ENCODE measurements at regions not wholly inside any gene's neighbourhood (a gene's known extent, or its start where the extent isn't known, plus 50 kb on each side); places are given as distances from the start of the nearest gene placed in this dataset.

DNA sequence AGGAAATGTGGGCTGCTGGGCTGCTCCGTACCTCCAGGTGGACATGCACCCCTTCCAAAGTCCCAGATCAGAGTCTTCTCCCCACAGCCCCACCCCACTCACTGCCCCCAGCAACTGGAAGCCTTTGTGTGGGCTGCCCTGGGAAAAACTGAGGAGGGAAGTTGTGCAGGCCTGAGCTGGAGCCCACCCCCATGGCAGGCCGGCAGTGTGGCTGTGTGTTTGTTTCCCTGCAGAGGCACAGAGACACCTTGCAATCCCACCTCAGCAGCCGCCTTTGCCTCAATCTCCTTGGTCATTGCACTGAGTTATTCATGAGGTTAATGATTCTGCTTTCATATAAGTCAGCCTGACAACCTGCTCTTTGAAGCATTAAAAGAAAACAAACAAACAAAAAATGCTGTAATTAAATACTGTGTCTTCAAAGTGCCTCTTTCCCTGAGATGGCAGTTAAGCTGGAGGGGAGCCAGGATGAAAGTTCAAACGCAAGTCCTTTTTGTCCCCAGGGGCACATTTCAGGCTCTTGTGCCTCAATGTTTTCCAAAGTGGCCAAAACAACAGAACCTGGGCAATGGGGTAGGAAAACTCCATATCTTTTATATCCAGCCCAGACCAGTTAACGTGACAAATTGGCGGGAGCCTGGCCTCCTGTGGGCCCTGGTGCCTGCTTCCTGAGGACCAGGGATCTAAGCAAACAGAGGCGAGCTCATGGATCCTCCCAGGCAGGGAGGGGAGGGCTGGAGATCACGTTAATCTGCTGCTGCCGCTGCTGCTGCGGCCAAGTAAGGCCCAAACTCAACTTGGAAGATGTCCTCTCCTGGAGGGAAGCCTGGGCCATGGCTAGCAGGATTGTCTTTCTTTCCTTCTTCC lies 51.9 kb upstream of the TSPAN11 start:
- no peaks in the 10 kb centered on the region for H3K27me3 ChIP-seq
- no peaks in the 10 kb centered on the region for H3K4me1 ChIP-seq
- ATAC-seq = no peak
- TF ChIP-seq CTCF (IDR thresholded peaks at IDR 0.05) = no peak
- no peaks in the 10 kb centered on the region for H3K36me3 ChIP-seq
- no peaks in the 10 kb centered on the region for H3K9me3 ChIP-seq
- no peak overlapping the region for H3K27ac ChIP-seq
- intact Hi-C loops (cut with DNase I) = no loop called here
- no peak overlapping the region for H3K4me3 ChIP-seq
- no peak for DNase-seq

GRCh38 chr12:30870491-30871265 lies 55.9 kb upstream of the TSPAN11 start:
- TF ChIP-seq CTCF (IDR thresholded peaks at IDR 0.05) = no peak
- intact Hi-C loops (cut with DNase I) = no loop called here
- Histone ChIP-seq H3K4me1 (no peaks in the 10 kb centered on the region), H3K27ac (no peak overlapping the region), H3K36me3 (no peaks in the 10 kb centered on the region), H3K27me3 (no peaks in the 10 kb centered on the region), H3K4me3 (no peak overlapping the region), H3K9me3 (no peaks in the 10 kb centered on the region)
- ATAC-seq (no peak), DNase-seq (no peak)

- no peak for TF ChIP-seq CTCF (IDR thresholded peaks at IDR 0.05)
- H3K4me1 ChIP-seq = no peaks in the 10 kb centered on the region
- H3K36me3 ChIP-seq = no peaks in the 10 kb centered on the region
- H3K27ac ChIP-seq = no peak overlapping the region
- H3K27me3 ChIP-seq = no peaks in the 10 kb centered on the region
- DNase-seq (no peak), ATAC-seq (no peak)
- H3K4me3 ChIP-seq = no peak overlapping the region
- intact Hi-C loops (cut with DNase I) = no loop called here
- no peaks in the 10 kb centered on the region for H3K9me3 ChIP-seq
These were observed 59.1 kb upstream of the TSPAN11 start for GRCh38 chr12:30867415-30867814.

DNA sequence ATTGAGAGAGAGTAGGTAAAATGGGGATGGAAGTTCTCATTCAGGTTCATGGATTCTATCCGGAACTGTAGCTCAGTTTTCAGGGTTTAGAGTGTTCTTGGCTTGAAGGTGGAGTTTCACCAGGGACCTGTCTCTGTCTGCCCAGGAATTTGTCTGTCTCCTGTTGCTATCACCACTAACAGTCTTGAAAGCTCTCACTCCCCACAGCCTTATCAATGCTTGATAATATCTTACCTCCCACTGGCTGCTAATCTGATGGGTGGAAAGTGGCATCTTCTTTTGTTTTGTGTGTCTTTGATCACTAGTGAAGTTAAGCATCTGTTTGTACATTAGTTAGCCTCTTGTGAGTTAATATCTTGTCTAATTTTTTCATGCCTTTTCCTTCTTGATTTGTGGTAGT lies 60.3 kb upstream of the TSPAN11 start:
- intact Hi-C loops (cut with DNase I) = no loop called here
- Histone ChIP-seq H3K27ac (no peak overlapping the region), H3K36me3 (no peaks in the 10 kb centered on the region), H3K9me3 (no peaks in the 10 kb centered on the region), H3K4me3 (no peak overlapping the region), H3K4me1 (no peaks in the 10 kb centered on the region), H3K27me3 (no peaks in the 10 kb centered on the region)
- TF ChIP-seq CTCF (IDR thresholded peaks at IDR 0.05) = no peak
- DNase-seq (no peak), ATAC-seq (no peak)

DNA sequence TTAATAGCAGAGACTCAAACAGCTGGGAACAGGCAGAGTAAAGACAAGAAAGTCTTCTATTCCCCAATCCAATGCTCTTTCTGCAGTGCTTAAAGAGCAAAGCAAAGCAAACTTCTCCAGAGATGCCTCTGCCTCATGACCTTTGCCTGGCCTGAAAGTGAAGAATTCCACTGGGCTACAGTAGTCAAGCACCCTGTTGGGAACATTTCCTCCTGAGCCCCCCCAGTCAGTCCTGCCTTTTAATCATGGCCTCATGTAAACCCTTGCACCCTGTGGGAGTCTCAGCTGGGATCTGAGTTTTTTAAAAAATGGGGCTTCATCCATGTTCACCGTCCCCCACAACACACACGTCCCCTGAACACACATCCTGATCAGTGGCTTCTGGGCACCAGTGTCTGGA lies 62.7 kb upstream of the TSPAN11 start:
- no peaks in the 10 kb centered on the region for H3K36me3 ChIP-seq
- intact Hi-C loops (cut with DNase I) = no loop called here
- no peak for ATAC-seq
- H3K27ac ChIP-seq = no peak overlapping the region
- H3K9me3 ChIP-seq = no peaks in the 10 kb centered on the region
- H3K27me3 ChIP-seq = no peaks in the 10 kb centered on the region
- no peaks in the 10 kb centered on the region for H3K4me1 ChIP-seq
- TF ChIP-seq CTCF (IDR thresholded peaks at IDR 0.05) = no peak
- DNase-seq = no peak
- no peak overlapping the region for H3K4me3 ChIP-seq

Data from upper lobe of right lung (tissue), 1 donor.